GM12891 (cell line): ENCODE measurements at regions not wholly inside any gene's neighbourhood (a gene's known extent, or its start where the extent isn't known, plus 50 kb on each side); places are given as distances from the start of the nearest gene placed in this dataset.

Experiments
- DNase-seq: peaks from one replicate; pipeline ENCODE4 v3.0.0; 2011; ENCODE audit warnings: low spot score; ENCODE audit not compliant: insufficient read length
- FAIRE-seq: peaks from 2 replicates; lab custom pipeline; 2011; peaks lifted over from hg19 to GRCh38; lab: Jason Lieb, UNC
- PAX5 ChIP-seq: IDR thresholded peaks from 2 replicates; pipeline ENCODE4 v1.6.1; 2011; ENCODE audit warnings: low read length, moderate library complexity, mild to moderate bottlenecking; ENCODE audit not compliant: insufficient read depth, severe bottlenecking
- POLR2A ChIP-seq: IDR thresholded peaks from 2 replicates; pipeline ENCODE4 v1.6.1; 2011; ENCODE audit warnings: low read depth, low read length, control low read depth
- POLR2AphosphoS5 ChIP-seq: IDR thresholded peaks from 2 replicates; pipeline ENCODE4 v1.6.1; 2011; ENCODE audit warnings: low read depth, low read length, control low read depth
- POU2F2 ChIP-seq: IDR thresholded peaks from 2 replicates; pipeline ENCODE4 v1.6.1; 2011; ENCODE audit warnings: low read depth, mild to moderate bottlenecking, control low read depth, low read length, moderate library complexity
- SPI1 ChIP-seq: IDR thresholded peaks from 2 replicates; pipeline ENCODE4 v1.6.1; 2011; ENCODE audit warnings: low read depth, low read length, control low read depth
- TAF1 ChIP-seq: IDR thresholded peaks from 2 replicates; pipeline ENCODE4 v1.6.1; 2011; ENCODE audit warnings: low read depth, low read length, control low read depth

DNA sequence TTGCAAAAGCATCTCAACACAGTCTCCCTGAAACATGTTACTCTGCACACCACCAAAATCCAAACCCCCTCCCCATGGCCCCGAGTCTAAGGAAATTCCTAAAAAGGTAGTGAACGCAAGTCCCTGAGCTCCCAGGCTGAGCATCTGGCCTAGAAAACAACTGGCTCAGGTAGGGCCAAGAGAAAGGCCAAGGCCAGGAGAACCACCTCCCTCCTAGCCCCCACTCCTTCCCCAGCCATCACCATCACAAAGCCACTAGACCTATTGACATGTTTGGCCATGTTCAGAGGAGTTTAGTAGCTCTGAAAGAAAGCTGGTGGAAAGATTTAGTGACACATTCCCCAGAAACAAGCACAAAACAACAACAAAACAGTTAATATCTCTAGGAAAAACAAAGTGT, 220.0 kb upstream of the PSMD7 start:
- DNase-seq = no peak
- TF ChIP-seq TAF1 (no peak), SPI1 (no peak), POU2F2 (no peak), POLR2A (no peak), PAX5 (no peak)
- no peak for FAIRE-seq

- TF ChIP-seq TAF1 (no peak), SPI1 (no peak), POLR2AphosphoS5 (no peak), PAX5 (no peak), POU2F2 (no peak), POLR2A (no peak)
- FAIRE-seq (no peak), DNase-seq (no peak)
Observed at GRCh38 chr16:74075393-74075792, 221.2 kb upstream of the PSMD7 start.

DNA sequence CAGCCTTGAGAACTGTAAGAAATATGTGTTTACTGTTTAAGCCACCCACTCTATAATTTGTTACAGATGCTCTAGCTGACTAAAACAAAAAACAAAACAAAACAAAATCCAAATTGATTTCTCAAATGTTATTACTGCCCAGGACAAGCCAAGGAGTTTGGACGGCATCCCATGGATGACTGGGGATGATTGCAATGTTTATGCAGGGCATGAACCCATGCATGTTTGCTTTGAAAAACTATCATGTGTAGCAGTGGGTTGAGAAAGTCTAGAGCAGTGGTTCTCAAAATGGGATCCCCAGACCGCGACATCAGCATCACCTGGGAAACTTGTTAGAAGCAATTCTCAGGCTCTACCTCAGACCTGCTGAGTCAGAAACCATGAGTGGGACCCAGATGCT, 223.2 kb upstream of the PSMD7 start:
- no peak for TF ChIP-seq POLR2A
- no peak for TF ChIP-seq SPI1
- TF ChIP-seq PAX5 = no peak
- no peak for TF ChIP-seq POLR2AphosphoS5
- no peak for TF ChIP-seq TAF1
- TF ChIP-seq POU2F2 = no peak
- DNase-seq (no peak), FAIRE-seq (no peak)

- DNase-seq = no peak
- FAIRE-seq = no peak
- TF ChIP-seq SPI1 (no peak), POLR2A (no peak), TAF1 (no peak), POLR2AphosphoS5 (no peak), POU2F2 (no peak), PAX5 (no peak)
Observed at GRCh38 chr16:74071996-74072535, 224.5 kb upstream of the PSMD7 start.

GRCh38 chr16:74070237-74070636, 226.4 kb upstream of the PSMD7 start:
- no peak for FAIRE-seq
- DNase-seq = no peak
- TF ChIP-seq POLR2AphosphoS5 (no peak), PAX5 (no peak), POLR2A (no peak), SPI1 (no peak), POU2F2 (no peak), TAF1 (no peak)

- TF ChIP-seq PAX5 = no peak
- TF ChIP-seq POU2F2 = no peak
- no peak for TF ChIP-seq POLR2AphosphoS5
- TF ChIP-seq SPI1 = no peak
- no peak for TF ChIP-seq POLR2A
- no peak for TF ChIP-seq TAF1
- FAIRE-seq = no peak
- no peak for DNase-seq
Observed at GRCh38 chr16:74064120-74064735, 232.4 kb upstream of the PSMD7 start.

GRCh38 chr16:74053826-74054225, 242.8 kb upstream of the PSMD7 start:
- TF ChIP-seq POLR2A (no peak), TAF1 (no peak), POU2F2 (no peak), PAX5 (no peak), SPI1 (no peak), POLR2AphosphoS5 (no peak)
- FAIRE-seq (no peak), DNase-seq (no peak)

DNA sequence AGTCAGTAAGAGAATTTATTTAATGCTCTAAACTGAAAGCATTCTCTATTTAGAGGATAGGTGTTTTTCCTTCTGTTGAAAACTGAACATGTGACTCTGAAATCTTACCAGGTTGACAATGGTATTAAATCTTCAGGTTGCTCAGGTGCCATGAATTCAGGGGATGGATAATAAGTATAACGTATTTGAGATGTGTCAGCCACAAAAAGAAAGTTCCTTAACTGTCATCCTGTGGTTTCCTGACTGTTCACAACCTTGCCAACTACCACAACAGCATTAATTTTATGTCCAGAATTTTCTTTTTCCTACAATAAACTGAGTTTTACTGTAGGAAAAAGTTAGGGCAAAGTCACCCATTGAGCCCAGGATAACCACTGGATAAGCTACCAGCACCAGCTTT, 243.3 kb upstream of the PSMD7 start:
- DNase-seq = no peak
- FAIRE-seq = no peak
- TF ChIP-seq POLR2AphosphoS5 (no peak), PAX5 (no peak), SPI1 (no peak), TAF1 (no peak), POLR2A (no peak)

GRCh38 chr16:74052016-74052415, 244.6 kb upstream of the PSMD7 start:
- FAIRE-seq = no peak
- DNase-seq = no peak
- no peak for TF ChIP-seq POLR2AphosphoS5
- no peak for TF ChIP-seq SPI1
- no peak for TF ChIP-seq TAF1
- TF ChIP-seq POU2F2 = no peak
- TF ChIP-seq POLR2A = no peak
- TF ChIP-seq PAX5 = no peak

GRCh38 chr16:74049027-74049426, 247.6 kb upstream of the PSMD7 start:
- TF ChIP-seq TAF1 (no peak), POLR2A (no peak), POU2F2 (no peak), POLR2AphosphoS5 (no peak), SPI1 (no peak), PAX5 (no peak)
- DNase-seq (no peak), FAIRE-seq (no peak)
